CD4-positive, alpha-beta T cell (primary cell): ENCODE measurements at regions not wholly inside any gene's neighbourhood (a gene's known extent, or its start where the extent isn't known, plus 50 kb on each side); places are given as distances from the start of the nearest gene placed in this dataset.

ENCODE experiments used
- ATAC-seq: fragments of 200-7000 bp; cut with Tn5 transposase; one replicate; pipeline ENCODE4 v1.10.0; 2022; ENCODE audit warnings: mild to moderate bottlenecking; ENCODE audit not compliant: poor library complexity
- CTCF ChIA-PET: fragments of 350-600 bp; sonication (Branson Sonifier 250); formaldehyde crosslinking; loops from one replicate; lab custom pipeline; 2021; ENCODE audit warnings: antibody characterized with exemption, inconsistent platforms; lab: Charles Lee
- POLR2A ChIA-PET: fragments of 350-600 bp; sonication (Branson Sonifier 250); formaldehyde crosslinking; loops from one replicate; lab custom pipeline; 2021; ENCODE audit warnings: antibody characterized with exemption, inconsistent platforms; lab: Charles Lee
- DNase-seq, 14 experiments: peaks; one replicate each; pipeline ENCODE4 v3.0.0-alpha.2; 2013 to 2020; ENCODE audit warnings: mixed read lengths in 2 of 14
- H3K27ac ChIP-seq, 2 donors: one replicate each; pipeline versions ENCODE4 v1.5.1 to v1.7.0; 2013; ENCODE audit warnings: low read length in 2 of 2, low read depth in 1 of 2, mild to moderate bottlenecking in 1 of 2
- H3K27me3 ChIP-seq, 2 experiments: 1 replicate in 1 of 2; 2 replicates in 1 of 2; pipeline versions ENCODE4 v1.6.1 to v1.7.0; 2013; ENCODE audit warnings: low read length in 2 of 2, control low read depth in 1 of 2, mild to moderate bottlenecking in 1 of 2, moderate library complexity in 1 of 2; ENCODE audit not compliant: insufficient read depth in 2 of 2, control insufficient read depth in 1 of 2
- H3K36me3 ChIP-seq: one replicate; pipeline ENCODE4 v1.6.1; 2013; ENCODE audit warnings: low read length, control low read depth; ENCODE audit not compliant: insufficient read depth
- H3K4me1 ChIP-seq: one replicate; pipeline ENCODE4 v1.6.1; 2013; ENCODE audit warnings: low read length, control low read depth; ENCODE audit not compliant: insufficient read depth
- H3K4me3 ChIP-seq: one replicate; pipeline ENCODE4 v1.5.1; 2013; ENCODE audit warnings: mild to moderate bottlenecking, low read length, moderate library complexity
- H3K9me3 ChIP-seq, 2 experiments: 1 replicate in 1 of 2; 2 replicates in 1 of 2; pipeline versions ENCODE4 v1.6.1 to v1.7.0; 2013; ENCODE audit warnings: low read length in 2 of 2, mild to moderate bottlenecking in 2 of 2, control low read depth in 1 of 2, moderate library complexity in 1 of 2; ENCODE audit not compliant: control insufficient read depth in 1 of 2, insufficient read depth in 1 of 2
- H3K27ac Mint-ChIP-seq: one replicate; pipeline ENCODE4 v1.8.0; 2020; ENCODE audit warnings: mixed read lengths
- H3K27me3 Mint-ChIP-seq: one replicate; pipeline ENCODE4 v1.8.0; 2021; ENCODE audit warnings: mixed read lengths
- H3K36me3 Mint-ChIP-seq: one replicate; pipeline ENCODE4 v1.8.0; 2021; ENCODE audit warnings: low read depth, mixed read lengths
- H3K4me1 Mint-ChIP-seq: one replicate; pipeline ENCODE4 v1.8.0; 2021; ENCODE audit warnings: low read depth, mixed read lengths
- H3K4me3 Mint-ChIP-seq: one replicate; pipeline ENCODE4 v1.8.0; 2020; ENCODE audit warnings: mild to moderate bottlenecking, mixed read lengths
- H3K9me3 Mint-ChIP-seq: one replicate; pipeline ENCODE4 v1.8.0; 2020; ENCODE audit warnings: mixed read lengths
- intact Hi-C, 2 experiments: fragments of 100-400 bp; cut with DNase I in 1 of 2; cut with micrococcal nuclease in 1 of 2; formaldehyde crosslinking; loops; one replicate each; pipeline versions ENCODE4 v1.15.1 to v1.9.0; 2023 to 2025; cut with DNase I, micrococcal nuclease
- TF ChIP-seq, protein P1 (sequence below): fragments of 200-600 bp; IDR thresholded peaks from one replicate; pipeline ENCODE4 v1.8.0; 2022; ENCODE audit warnings: antibody characterized with exemption, mild to moderate bottlenecking

DNA sequence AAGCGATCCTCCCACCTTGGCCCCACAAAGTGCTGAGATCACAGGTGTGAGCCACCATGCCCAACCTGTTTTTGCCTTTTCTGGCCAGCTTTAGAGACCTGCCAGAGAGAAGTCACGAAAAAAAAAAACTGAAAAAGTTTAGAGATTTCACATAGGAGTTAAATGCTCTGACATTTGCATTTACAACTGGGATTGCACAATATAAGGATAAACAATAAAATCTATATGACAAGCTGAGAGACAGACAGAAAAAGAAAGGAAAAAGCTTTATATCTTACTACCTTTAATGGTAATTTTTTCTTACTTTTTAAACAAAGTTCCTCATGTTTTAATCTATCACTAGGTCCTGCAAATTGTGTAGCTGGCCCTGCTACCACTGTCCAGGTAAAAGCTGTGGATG is 466.5 kb downstream of the TXNL1 start:
- H3K27ac ChIP-seq, result no peak overlapping the region
- H3K36me3 Mint-ChIP-seq, result no peaks in the 10 kb centered on the region
- intact Hi-C loops, result no loop called here
- POLR2A ChIA-PET, result no interaction called here
- H3K9me3 ChIP-seq, result peaks cover 0 to 11% of the 10 kb centered on the region in 2 experiments
- H3K4me3 Mint-ChIP-seq, result no peak overlapping the region
- TF ChIP-seq, protein P1, sequence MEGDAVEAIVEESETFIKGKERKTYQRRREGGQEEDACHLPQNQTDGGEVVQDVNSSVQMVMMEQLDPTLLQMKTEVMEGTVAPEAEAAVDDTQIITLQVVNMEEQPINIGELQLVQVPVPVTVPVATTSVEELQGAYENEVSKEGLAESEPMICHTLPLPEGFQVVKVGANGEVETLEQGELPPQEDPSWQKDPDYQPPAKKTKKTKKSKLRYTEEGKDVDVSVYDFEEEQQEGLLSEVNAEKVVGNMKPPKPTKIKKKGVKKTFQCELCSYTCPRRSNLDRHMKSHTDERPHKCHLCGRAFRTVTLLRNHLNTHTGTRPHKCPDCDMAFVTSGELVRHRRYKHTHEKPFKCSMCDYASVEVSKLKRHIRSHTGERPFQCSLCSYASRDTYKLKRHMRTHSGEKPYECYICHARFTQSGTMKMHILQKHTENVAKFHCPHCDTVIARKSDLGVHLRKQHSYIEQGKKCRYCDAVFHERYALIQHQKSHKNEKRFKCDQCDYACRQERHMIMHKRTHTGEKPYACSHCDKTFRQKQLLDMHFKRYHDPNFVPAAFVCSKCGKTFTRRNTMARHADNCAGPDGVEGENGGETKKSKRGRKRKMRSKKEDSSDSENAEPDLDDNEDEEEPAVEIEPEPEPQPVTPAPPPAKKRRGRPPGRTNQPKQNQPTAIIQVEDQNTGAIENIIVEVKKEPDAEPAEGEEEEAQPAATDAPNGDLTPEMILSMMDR, result no peak
- no peaks in the 10 kb centered on the region for H3K4me1 ChIP-seq
- no peaks in the 10 kb centered on the region for H3K4me1 Mint-ChIP-seq
- H3K9me3 Mint-ChIP-seq, result no peaks in the 10 kb centered on the region
- H3K27me3 ChIP-seq, result no peaks in the 10 kb centered on the region
- no peak for DNase-seq
- no peak overlapping the region for H3K27ac Mint-ChIP-seq
- no peaks in the 10 kb centered on the region for H3K36me3 ChIP-seq
- CTCF ChIA-PET, result no interaction called here
- H3K27me3 Mint-ChIP-seq, result no peaks in the 10 kb centered on the region
- no peak overlapping the region for H3K4me3 ChIP-seq
- ATAC-seq, result no peak

DNA sequence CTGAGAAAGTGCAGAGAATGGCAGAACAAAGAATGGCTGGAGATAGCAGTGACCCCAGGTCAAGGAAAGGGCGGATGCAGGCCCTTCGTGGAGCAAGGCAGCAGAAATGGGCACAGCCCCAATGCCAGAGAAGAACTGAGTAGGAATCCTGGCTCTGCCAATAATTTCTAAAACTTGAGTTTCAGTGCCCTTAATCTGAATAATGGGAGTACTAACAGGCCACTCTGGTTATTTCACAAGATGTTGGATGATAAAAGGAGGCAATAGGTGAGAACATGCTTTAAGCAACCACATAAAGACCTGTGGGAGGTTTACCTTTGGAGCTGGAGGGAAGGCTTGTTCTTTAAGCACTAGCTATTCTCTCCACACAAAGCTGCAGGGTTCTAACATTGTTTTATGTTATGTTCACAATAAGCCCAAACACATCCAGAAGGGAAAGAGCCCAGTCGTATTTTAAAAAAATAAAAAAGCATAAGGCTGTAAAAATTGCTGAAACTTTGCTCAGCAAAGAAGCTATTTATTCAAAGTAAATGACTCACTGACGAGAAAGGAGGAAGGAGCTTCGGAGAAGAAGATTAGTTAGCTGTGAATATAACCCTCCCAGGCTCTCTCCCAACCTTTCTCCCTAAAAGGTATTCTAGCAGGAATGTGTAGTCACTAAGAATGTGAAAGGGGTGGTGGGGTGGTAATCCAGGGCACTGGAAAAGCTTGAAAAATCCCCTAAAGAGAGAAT is 470.2 kb downstream of the TXNL1 start:
- ChIA-PET CTCF (no interaction called here), POLR2A (no interaction called here)
- intact Hi-C loops, result no loop called here
- Mint-ChIP-seq H3K4me3 (no peak overlapping the region), H3K9me3 (no peaks in the 10 kb centered on the region), H3K4me1 (no peaks in the 10 kb centered on the region), H3K36me3 (no peaks in the 10 kb centered on the region), H3K27ac (no peak overlapping the region), H3K27me3 (no peaks in the 10 kb centered on the region)
- H3K27ac ChIP-seq, result no peak overlapping the region
- ATAC-seq (no peak), DNase-seq (no peak)
- H3K4me3 ChIP-seq, result no peak overlapping the region
- H3K4me1 ChIP-seq, result no peaks in the 10 kb centered on the region
- no peaks in the 10 kb centered on the region for H3K36me3 ChIP-seq
- peaks cover 0 to 11% of the 10 kb centered on the region in 2 experiments for H3K9me3 ChIP-seq
- TF ChIP-seq, protein P1, result no peak
- no peaks in the 10 kb centered on the region for H3K27me3 ChIP-seq

GRCh38 chr18:56167366-56167765 is 471.0 kb downstream of the TXNL1 start:
- no peaks in the 10 kb centered on the region for H3K27me3 ChIP-seq
- no peak overlapping the region for H3K4me3 Mint-ChIP-seq
- no peaks in the 10 kb centered on the region for H3K4me1 Mint-ChIP-seq
- H3K4me1 ChIP-seq, result no peaks in the 10 kb centered on the region
- no peaks in the 10 kb centered on the region for H3K9me3 Mint-ChIP-seq
- H3K27ac ChIP-seq, result no peak overlapping the region
- H3K36me3 ChIP-seq, result no peaks in the 10 kb centered on the region
- DNase-seq (no peak), ATAC-seq (no peak)
- H3K9me3 ChIP-seq, result peaks cover 0 to 11% of the 10 kb centered on the region in 2 experiments
- no peaks in the 10 kb centered on the region for H3K27me3 Mint-ChIP-seq
- no peaks in the 10 kb centered on the region for H3K36me3 Mint-ChIP-seq
- intact Hi-C loops, result no loop called here
- no peak overlapping the region for H3K4me3 ChIP-seq
- ChIA-PET POLR2A (no interaction called here), CTCF (no interaction called here)
- TF ChIP-seq, protein P1, result no peak
- H3K27ac Mint-ChIP-seq, result no peak overlapping the region
